SK-N-MC (cell line): ENCODE measurements at regions not wholly inside any gene's neighbourhood (a gene's known extent, or its start where the extent isn't known, plus 50 kb on each side); places are given as distances from the start of the nearest gene placed in this dataset.
"Not testable (repeated sequence)": the region's sequence is repeated elsewhere in the genome, so short reads cannot be mapped to it uniquely, and the experiment has no call there.

Experiments
- DNase-seq: peaks from one replicate; pipeline ENCODE4 v3.0.0-alpha.2; 2011; ENCODE audit warnings: low read depth, low spot score
- H3K27ac ChIP-seq: fragments of 200-600 bp; sonication (generic); 2 replicates; pipeline ENCODE4 v1.5.1; 2016; ENCODE audit warnings: mixed run types
- H3K36me3 ChIP-seq: fragments of 200-600 bp; sonication (generic); 2 replicates; pipeline ENCODE4 v1.6.1; 2017; ENCODE audit warnings: antibody characterized with exemption, low read length, mixed read lengths; ENCODE audit not compliant: insufficient read depth
- H3K4me3 ChIP-seq: fragments of 200-600 bp; sonication (generic); 2 replicates; pipeline ENCODE4 v1.5.1; 2016
- H3K9ac ChIP-seq: fragments of 200-600 bp; sonication (generic); 2 replicates; pipeline ENCODE4 v1.8.0; 2017; ENCODE audit warnings: mixed run types, mixed read lengths; ENCODE audit not compliant: insufficient read length
- H3K9me3 ChIP-seq: fragments of 200-600 bp; sonication (generic); 2 replicates; pipeline ENCODE4 v1.6.1; 2017; ENCODE audit warnings: low read depth, mild to moderate bottlenecking, antibody characterized with exemption, low read length, moderate library complexity, mixed read lengths
- EZH2 ChIP-seq: fragments of 200-600 bp; sonication (generic); IDR thresholded peaks from one replicate; pipeline ENCODE4 v1.6.1; 2017; ENCODE audit warnings: antibody characterized with exemption
- FOXP2 ChIP-seq: optimal IDR thresholded peaks from 2 replicates; pipeline ENCODE3; 2011; ENCODE audit warnings: mild to moderate bottlenecking, moderate library complexity; ENCODE audit not compliant: insufficient read depth; ENCODE audit errors: extremely low read length, control extremely low read depth
- POLR2AphosphoS5 ChIP-seq: IDR thresholded peaks from 2 replicates; pipeline ENCODE4 v1.6.1; 2012; ENCODE audit warnings: mild to moderate bottlenecking, low read depth, low read length, borderline replicate concordance

DNA sequence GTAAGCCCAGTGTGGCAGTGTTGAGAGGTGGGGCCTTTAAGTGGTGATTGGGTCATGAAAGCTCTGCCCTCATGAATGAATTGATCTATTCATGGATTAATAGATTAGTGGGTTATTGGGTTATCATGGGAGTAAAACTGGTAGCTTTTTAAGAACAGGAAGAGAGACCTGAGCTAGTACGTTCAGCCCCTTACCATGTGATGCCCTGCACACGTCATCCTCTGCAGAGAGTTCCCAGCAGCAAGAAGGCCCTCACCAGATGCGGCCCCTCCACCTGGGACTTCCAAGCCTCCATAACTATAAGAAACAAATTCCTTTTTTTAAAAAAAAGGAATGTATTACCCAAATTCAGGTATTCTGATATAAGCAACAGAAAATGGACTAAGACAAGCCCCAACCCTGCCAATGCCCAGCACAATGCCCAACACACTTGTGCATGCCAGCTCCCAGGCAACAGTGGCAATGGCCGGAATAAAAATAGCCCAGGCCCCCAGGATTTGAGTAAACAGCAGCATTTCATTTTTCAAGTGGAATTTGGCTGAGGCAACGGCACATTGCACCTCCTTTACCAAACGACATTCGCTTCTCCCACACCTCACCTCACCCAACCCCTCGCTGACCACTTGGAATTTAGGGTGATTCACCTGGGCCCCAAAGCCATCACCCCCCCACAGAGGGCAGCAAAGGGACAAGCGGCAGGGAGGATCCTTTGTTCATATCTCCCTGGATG is 215.9 kb downstream of the TOMM20 start:
- no peak for DNase-seq
- no peak overlapping the region for H3K27ac ChIP-seq
- no peak overlapping the region for H3K9ac ChIP-seq
- H3K4me3 ChIP-seq: no peak overlapping the region
- H3K36me3 ChIP-seq: no peaks in the 10 kb centered on the region
- TF ChIP-seq POLR2AphosphoS5 (no peak), FOXP2 (no peak), EZH2 (no peak)
- H3K9me3 ChIP-seq: no peaks in the 10 kb centered on the region

DNA sequence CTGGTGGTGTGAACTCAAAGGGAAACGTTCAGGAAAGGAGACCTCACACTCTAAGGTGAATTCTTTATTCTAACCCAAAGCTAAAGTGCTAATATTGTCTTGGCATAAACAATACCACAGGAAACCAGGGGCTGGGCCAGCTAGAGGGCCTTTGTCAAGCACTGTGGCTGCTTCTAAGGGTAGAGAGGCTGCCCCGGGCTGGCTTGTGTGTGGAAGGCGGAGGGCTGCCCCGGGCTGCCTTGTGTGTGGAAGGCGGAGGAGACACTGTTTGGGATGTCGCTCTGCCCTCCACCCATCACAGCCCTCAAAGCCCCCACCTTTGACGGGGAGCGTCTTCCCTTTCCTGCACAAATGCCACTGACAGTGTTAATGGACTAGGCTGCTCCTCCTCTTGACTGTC is 216.8 kb downstream of the TOMM20 start:
- Histone ChIP-seq H3K36me3 (no peaks in the 10 kb centered on the region), H3K9ac (no peak overlapping the region), H3K27ac (no peak overlapping the region), H3K9me3 (no peaks in the 10 kb centered on the region), H3K4me3 (no peak overlapping the region)
- no peak for TF ChIP-seq POLR2AphosphoS5
- no peak for TF ChIP-seq EZH2
- TF ChIP-seq FOXP2: no peak
- no peak for DNase-seq

DNA sequence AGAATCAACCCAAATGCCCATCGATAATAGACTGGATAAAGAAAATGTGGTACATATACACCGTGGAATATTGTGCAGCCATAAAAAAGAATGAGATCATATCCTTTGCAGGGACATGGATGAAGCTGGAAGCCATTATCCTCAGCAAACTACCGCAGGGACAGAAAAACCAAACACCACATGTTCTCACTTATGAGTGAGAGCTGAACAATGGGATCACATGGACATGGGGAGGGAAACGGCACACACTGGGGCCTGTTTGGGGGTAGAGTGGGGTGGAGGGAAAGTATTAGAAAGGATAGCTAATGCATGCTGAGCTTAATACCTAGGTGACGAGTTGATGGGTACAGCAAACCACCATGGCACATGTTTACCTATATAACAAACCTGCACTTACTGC is 217.5 kb downstream of the TOMM20 start:
- H3K9ac ChIP-seq, H3K4me3 ChIP-seq, H3K9me3 ChIP-seq, H3K27ac ChIP-seq, H3K36me3 ChIP-seq, DNase-seq: not testable (repeated sequence)

DNA sequence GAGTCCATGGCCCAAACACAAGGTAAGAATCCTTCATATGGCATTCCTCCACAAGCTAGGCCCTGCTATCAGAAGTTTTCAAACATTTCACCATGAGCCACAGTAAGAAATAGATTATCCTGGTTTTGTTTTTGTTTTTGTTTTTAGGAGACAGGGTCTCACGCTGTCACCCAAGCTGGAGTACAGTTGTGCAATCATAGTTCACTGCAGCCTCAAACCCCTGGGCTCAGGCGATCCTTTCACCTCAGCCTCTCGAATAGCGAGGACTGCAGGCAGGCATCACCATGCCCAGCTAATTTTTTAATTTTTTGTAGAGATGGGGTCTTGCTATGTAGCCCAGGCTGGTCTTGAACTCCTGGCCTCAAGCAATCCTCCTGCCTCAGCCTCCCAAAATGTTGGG is 218.8 kb downstream of the TOMM20 start:
- no peaks in the 10 kb centered on the region for H3K9me3 ChIP-seq
- no peak for DNase-seq
- TF ChIP-seq FOXP2 (no peak), POLR2AphosphoS5 (no peak), EZH2 (no peak)
- H3K36me3 ChIP-seq: no peaks in the 10 kb centered on the region
- no peak overlapping the region for H3K9ac ChIP-seq
- no peak overlapping the region for H3K4me3 ChIP-seq
- no peak overlapping the region for H3K27ac ChIP-seq

DNA sequence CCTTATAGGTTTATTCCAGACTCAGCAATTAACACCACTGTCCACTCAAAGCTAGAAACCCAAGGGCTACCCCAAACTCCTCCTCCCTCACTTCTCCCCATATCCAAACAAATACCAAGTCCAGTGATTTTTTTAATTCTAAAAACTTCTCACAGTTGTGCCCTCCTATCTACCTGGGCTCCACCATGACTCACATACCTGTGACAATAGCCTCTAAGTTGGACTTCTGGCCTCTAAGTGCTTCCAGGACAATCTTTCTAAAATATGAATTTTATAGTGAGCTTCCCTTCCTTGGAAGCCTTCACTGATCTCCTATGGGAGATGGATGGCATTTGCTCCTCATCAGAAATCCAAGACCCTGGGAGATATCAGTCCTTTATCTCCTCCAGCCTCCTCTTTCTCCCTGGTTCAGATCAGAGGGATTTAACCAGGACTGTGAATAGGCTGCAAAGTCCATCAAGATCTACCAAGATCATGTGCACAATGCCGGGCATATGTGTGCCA is 219.3 kb downstream of the TOMM20 start:
- DNase-seq: no peak
- Histone ChIP-seq H3K4me3 (no peak overlapping the region), H3K36me3 (no peaks in the 10 kb centered on the region), H3K27ac (no peak overlapping the region), H3K9ac (no peak overlapping the region), H3K9me3 (no peaks in the 10 kb centered on the region)
- TF ChIP-seq POLR2AphosphoS5: no peak
- TF ChIP-seq FOXP2: no peak
- no peak for TF ChIP-seq EZH2

DNA sequence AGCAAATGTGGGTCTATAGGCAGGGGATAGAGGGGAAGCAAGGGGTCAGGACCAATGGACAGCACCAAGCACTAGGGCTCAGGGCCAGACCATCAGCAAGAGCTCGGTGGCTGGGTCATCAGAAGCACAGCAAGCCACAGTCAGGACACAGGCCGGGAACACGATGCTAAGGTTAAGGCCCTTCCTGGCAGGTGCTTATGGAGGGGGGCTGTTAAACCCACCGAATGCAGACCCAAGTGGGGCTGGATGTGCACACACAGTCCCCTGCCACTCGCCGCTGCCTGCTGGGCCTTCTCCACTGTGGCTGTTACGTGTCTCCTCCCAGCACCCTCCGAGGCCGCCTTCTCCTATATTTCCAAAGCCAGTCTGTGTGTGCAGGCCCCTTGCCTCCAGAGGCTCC is 220.1 kb downstream of the TOMM20 start:
- Histone ChIP-seq H3K36me3 (no peaks in the 10 kb centered on the region), H3K9ac (peak overlapping the region; percentile 56), H3K9me3 (no peaks in the 10 kb centered on the region), H3K4me3 (peak overlapping the region; percentile 71), H3K27ac (peak overlapping the region; percentile 98)
- TF ChIP-seq EZH2 (no peak), POLR2AphosphoS5 (no peak), FOXP2 (no peak)
- DNase-seq: no peak

DNA sequence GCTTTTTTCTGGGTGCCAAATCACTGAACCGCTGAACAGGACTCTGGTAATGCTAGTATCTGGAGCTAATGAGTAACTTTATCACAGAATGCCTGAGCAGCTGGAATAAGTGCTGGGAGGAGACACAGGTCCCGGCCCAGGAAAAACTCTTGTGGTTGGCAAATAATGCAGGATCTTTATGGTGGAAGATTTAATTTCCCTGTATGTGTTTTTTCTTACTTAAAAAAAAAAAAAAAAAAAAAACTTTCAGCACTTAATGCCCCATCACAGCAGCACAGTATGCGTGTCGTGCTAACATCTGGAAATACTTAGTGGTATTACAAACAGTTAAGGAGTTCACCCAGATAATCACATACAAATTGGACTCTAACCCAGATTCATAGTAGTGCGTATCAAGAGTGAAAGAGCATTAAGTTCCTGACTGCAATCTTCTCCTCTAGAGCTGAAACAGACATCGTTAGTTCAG is 220.7 kb downstream of the TOMM20 start:
- Histone ChIP-seq H3K9me3 (no peaks in the 10 kb centered on the region), H3K4me3 (peak overlapping the region; percentile 71), H3K36me3 (no peaks in the 10 kb centered on the region), H3K27ac (peak overlapping the region; percentile 98), H3K9ac (peak overlapping the region; percentile 56)
- peak; percentile 58; the same call in 1 of the 2 replicates for TF ChIP-seq POLR2AphosphoS5
- no peak for TF ChIP-seq EZH2
- DNase-seq: peak; percentile 97

DNA sequence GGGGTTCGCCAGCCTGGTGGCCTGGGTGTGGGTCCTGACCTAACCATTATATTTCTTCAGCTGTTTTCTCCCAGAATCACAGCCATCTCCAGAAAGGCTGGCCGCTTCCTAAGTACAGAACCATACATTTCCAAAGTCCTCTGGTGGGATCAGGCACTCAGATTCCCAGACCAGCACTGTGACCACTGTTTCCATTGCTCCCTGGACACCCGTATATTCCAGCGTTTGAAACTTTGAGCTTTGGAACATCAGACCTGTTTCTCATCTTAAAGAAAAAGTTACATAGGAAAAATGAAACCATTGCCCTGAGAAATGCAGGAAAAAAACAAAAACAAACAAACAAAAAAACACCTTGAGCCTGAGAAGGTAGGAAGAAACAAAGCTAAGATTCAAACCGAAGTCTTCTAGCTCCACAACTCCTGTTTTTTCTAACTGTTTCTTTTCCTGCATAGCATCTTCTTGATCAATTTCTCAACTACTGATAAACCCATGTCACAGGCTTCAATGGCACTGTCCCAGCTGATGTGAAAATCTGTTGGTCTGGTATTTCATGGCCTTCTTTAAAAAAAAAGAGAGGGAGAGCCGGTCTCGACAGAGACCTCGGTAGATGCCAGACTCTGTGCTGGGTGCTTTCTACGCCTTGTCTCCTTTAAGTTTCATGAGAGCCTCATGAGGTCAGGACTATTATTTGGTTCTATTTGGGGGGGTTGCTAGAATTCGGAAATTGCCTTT is 221.3 kb downstream of the TOMM20 start:
- Histone ChIP-seq H3K9ac (peak overlapping the region; percentile 38), H3K4me3 (peak overlapping the region; percentile 71), H3K36me3 (no peaks in the 10 kb centered on the region), H3K27ac (peak overlapping the region; percentile 98), H3K9me3 (no peaks in the 10 kb centered on the region)
- no peak for DNase-seq
- TF ChIP-seq FOXP2 (no peak), POLR2AphosphoS5 (no peak), EZH2 (no peak)
